ENCODE measurements at regions not wholly inside any gene's neighbourhood (a gene's known extent, or its start where the extent isn't known, plus 50 kb on each side); places are given as distances from the start of the nearest gene placed in this dataset.

DNA sequence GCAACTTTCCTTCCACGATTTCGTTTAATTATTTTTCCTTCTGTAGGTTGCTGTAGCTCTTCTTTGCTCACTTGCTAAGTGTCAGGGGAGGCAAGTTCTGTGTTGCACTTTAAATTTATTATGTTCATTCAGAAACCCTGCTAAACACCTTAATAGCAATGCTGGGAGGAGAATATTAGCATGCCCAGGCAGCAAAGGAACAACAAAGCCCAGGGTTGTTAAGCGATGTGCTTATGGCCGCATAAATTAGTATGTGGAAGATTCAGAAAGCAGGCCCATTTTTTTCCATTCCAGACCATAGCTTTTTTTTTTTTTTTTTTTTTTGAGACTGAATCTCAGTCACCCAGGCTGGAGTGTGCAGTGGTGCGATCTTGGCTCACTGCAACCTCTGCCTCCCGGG lies 151.3 kb downstream of the BACH1 start:
- H3K4me1 ChIP-seq: no peaks in the 10 kb centered on the region
- H3K27ac ChIP-seq: no peak overlapping the region
- intact Hi-C loops (cut with DNase I): no loop called here
- peaks cover 0 to 5% (median 0%) of the 10 kb centered on the region in 3 donors for H3K9me3 ChIP-seq
- no peak overlapping the region for H3K4me3 ChIP-seq
- H3K36me3 ChIP-seq: no peaks in the 10 kb centered on the region
- TF ChIP-seq POLR2A (IDR thresholded peaks at IDR 0.05): no peak
- TF ChIP-seq, protein P1, sequence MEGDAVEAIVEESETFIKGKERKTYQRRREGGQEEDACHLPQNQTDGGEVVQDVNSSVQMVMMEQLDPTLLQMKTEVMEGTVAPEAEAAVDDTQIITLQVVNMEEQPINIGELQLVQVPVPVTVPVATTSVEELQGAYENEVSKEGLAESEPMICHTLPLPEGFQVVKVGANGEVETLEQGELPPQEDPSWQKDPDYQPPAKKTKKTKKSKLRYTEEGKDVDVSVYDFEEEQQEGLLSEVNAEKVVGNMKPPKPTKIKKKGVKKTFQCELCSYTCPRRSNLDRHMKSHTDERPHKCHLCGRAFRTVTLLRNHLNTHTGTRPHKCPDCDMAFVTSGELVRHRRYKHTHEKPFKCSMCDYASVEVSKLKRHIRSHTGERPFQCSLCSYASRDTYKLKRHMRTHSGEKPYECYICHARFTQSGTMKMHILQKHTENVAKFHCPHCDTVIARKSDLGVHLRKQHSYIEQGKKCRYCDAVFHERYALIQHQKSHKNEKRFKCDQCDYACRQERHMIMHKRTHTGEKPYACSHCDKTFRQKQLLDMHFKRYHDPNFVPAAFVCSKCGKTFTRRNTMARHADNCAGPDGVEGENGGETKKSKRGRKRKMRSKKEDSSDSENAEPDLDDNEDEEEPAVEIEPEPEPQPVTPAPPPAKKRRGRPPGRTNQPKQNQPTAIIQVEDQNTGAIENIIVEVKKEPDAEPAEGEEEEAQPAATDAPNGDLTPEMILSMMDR (IDR thresholded peaks at IDR 0.05): no peak
- H3K27me3 ChIP-seq: no peaks in the 10 kb centered on the region
- 82 to 89% methylated on average over 6 of the region's 6 CpGs for WGBS, 2 donors
- DNase-seq: no peak

GRCh38 chr21:29453511-29453910 lies 154.8 kb downstream of the BACH1 start:
- H3K4me3 ChIP-seq: no peak overlapping the region
- H3K27ac ChIP-seq: no peak overlapping the region
- WGBS, 2 donors: 71 to 78% methylated on average over 3 of the region's 3 CpGs
- H3K4me1 ChIP-seq: no peaks in the 10 kb centered on the region
- intact Hi-C loops (cut with DNase I): no loop called here
- no peaks in the 10 kb centered on the region for H3K27me3 ChIP-seq
- no peaks in the 10 kb centered on the region for H3K36me3 ChIP-seq
- TF ChIP-seq, protein P1 (IDR thresholded peaks at IDR 0.05): no peak
- TF ChIP-seq POLR2A (IDR thresholded peaks at IDR 0.05): no peak
- DNase-seq: no peak
- H3K9me3 ChIP-seq: peaks cover 0 to under 1% (median 0%) of the 10 kb centered on the region in 3 donors

DNA sequence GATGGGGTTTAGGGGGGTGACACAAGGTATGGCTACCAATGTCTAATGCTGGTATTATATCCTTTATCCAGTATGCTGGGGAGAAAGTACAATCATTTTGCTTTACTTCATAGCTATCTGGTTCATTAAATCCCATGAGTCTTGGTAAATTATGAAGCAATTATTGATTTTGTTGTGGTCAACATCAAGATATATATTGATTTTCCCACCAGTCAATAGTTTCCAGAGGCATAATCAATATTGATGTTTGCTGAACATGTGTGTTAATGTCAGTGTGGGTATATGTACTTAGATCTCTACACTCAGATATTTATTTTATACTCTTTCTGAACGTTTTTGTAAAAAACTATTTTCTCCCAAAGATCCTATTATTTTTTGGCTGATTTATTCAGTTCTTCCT lies 155.5 kb downstream of the BACH1 start:
- intact Hi-C loops (cut with DNase I): no loop called here
- Histone ChIP-seq H3K4me3 (no peak overlapping the region), H3K36me3 (no peaks in the 10 kb centered on the region), H3K9me3 (no peaks in the 10 kb centered on the region), H3K27ac (no peak overlapping the region), H3K4me1 (no peaks in the 10 kb centered on the region), H3K27me3 (no peaks in the 10 kb centered on the region)
- TF ChIP-seq POLR2A (IDR thresholded peaks at IDR 0.05): no peak
- TF ChIP-seq, protein P1 (IDR thresholded peaks at IDR 0.05): no peak
- WGBS, 2 donors: 56 to 75% methylated on average over 1 of the region's 1 CpG
- DNase-seq: no peak

DNA sequence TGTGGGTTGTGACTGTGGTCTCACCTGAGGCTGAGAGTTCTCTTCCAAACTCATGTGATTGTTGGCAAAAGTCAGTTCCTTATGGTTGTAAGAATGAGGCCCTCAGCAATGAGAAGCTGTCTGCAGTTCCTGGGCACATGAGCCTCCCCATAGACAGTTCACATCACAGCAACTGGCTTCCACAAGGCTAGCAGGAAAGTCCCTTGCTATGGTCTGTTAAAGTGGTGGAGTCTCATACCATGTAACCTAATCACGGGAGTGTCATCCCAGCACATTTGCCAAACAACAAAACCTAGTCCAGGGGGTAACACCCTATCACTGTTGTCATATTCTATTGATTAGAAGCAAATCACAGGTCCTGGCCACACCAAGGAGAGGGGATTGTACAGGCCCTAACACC lies 163.8 kb downstream of the BACH1 start:
- WGBS, 2 donors: 89 to 100% methylated on average over 1 of the region's 1 CpG
- intact Hi-C loops (cut with DNase I): no loop called here
- Histone ChIP-seq H3K4me3 (no peak overlapping the region), H3K9me3 (no peaks in the 10 kb centered on the region), H3K4me1 (no peaks in the 10 kb centered on the region), H3K36me3 (no peaks in the 10 kb centered on the region), H3K27ac (no peak overlapping the region), H3K27me3 (no peaks in the 10 kb centered on the region)
- TF ChIP-seq, protein P1 (IDR thresholded peaks at IDR 0.05): no peak
- no peak for TF ChIP-seq POLR2A (IDR thresholded peaks at IDR 0.05)
- DNase-seq: no peak

GRCh38 chr21:29465546-29465945 lies 166.8 kb downstream of the BACH1 start:
- H3K36me3 ChIP-seq: no peaks in the 10 kb centered on the region
- H3K4me3 ChIP-seq: no peak overlapping the region
- TF ChIP-seq POLR2A (IDR thresholded peaks at IDR 0.05): no peak
- TF ChIP-seq, protein P1 (IDR thresholded peaks at IDR 0.05): no peak
- H3K4me1 ChIP-seq: no peaks in the 10 kb centered on the region
- no peaks in the 10 kb centered on the region for H3K27me3 ChIP-seq
- WGBS, 2 donors: 78 to 88% methylated on average over 2 of the region's 2 CpGs
- H3K9me3 ChIP-seq: no peaks in the 10 kb centered on the region
- DNase-seq: no peak
- no peak overlapping the region for H3K27ac ChIP-seq
- intact Hi-C loops (cut with DNase I): no loop called here

Measured in esophagus squamous epithelium (tissue), 5 donors.